ENCODE measurements at regions not wholly inside any gene's neighbourhood (a gene's known extent, or its start where the extent isn't known, plus 50 kb on each side); places are given as distances from the start of the nearest gene placed in this dataset.

DNA sequence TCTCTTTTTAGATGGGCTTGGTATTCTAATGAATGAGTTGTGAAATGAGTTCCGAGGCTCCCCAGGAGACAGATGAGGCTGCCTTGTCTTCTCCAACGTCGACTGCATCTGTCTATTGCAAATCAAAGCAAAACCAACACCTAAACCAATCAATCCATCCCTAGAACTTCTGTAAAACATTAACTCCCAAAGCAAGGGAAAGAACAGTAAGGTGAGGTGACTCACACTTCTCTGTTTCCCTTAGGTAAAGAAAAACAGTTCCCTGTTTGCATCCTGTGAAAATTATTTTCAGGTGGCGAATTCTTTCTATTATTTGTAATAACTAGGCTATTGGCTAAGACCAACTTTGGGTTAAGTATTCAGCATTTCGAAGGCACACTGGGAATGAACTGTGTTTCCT lies 249.4 kb downstream of the EPHA4 start:
- Histone ChIP-seq H3K9ac (ENCODE audit: insufficient read depth in 1 of 2, low read length in 2 of 2) (no peak overlapping the region), H3K4me3 (no peak overlapping the region), H3K27me3 (ENCODE audit: control insufficient read depth in 3 of 3, insufficient read depth in 3 of 3, low read length in 2 of 3) (no peaks in the 10 kb centered on the region), H3K4me1 (ENCODE audit: control insufficient read depth in 5 of 5, insufficient read depth in 5 of 5, low read length in 5 of 5) (no peaks in the 10 kb centered on the region), H3K27ac (ENCODE audit: low read depth in 1 of 2, low read length in 1 of 2) (no peak overlapping the region), H3K9me3 (ENCODE audit: control insufficient read depth in 4 of 4, insufficient read depth in 3 of 4, low read length in 3 of 4) (no peaks in the 10 kb centered on the region), H3K36me3 (ENCODE audit: control insufficient read depth in 4 of 4, insufficient read depth in 4 of 4, low read length in 4 of 4) (no peaks in the 10 kb centered on the region)
- 76 to 88% methylated on average over 5 of the region's 5 CpGs for WGBS, 2 donors
- DNase-seq (no peak), ATAC-seq (ENCODE audit: insufficient read depth, low FRiP score) (no peak)
- TF ChIP-seq, protein P1, sequence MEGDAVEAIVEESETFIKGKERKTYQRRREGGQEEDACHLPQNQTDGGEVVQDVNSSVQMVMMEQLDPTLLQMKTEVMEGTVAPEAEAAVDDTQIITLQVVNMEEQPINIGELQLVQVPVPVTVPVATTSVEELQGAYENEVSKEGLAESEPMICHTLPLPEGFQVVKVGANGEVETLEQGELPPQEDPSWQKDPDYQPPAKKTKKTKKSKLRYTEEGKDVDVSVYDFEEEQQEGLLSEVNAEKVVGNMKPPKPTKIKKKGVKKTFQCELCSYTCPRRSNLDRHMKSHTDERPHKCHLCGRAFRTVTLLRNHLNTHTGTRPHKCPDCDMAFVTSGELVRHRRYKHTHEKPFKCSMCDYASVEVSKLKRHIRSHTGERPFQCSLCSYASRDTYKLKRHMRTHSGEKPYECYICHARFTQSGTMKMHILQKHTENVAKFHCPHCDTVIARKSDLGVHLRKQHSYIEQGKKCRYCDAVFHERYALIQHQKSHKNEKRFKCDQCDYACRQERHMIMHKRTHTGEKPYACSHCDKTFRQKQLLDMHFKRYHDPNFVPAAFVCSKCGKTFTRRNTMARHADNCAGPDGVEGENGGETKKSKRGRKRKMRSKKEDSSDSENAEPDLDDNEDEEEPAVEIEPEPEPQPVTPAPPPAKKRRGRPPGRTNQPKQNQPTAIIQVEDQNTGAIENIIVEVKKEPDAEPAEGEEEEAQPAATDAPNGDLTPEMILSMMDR (IDR thresholded peaks at IDR 0.05; ENCODE audit: control extremely low read depth, extremely low read depth) = no peak

DNA sequence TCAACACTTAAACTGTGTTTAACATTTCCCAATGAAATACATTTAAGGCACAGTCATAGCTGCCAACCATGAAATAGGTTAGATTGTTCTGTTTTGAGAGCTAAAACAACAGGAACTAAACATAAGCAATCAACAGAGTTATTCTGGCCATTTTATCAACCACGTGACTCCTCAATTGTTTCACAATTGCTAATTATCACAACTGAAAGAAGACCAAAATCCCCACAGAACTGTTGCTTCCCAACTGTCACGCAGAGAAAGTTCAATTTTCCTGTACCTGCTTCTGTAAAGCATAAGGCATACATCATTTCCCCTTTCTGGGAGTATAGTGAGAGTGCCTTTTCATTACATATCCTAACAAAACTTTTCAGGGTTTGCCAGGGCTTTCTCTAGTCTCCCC lies 248.6 kb downstream of the EPHA4 start:
- no peaks in the 10 kb centered on the region for H3K4me1 ChIP-seq (ENCODE audit: control insufficient read depth in 5 of 5, insufficient read depth in 5 of 5, low read length in 5 of 5)
- no peak for ATAC-seq (ENCODE audit: insufficient read depth, low FRiP score)
- no peak for DNase-seq
- TF ChIP-seq, protein P1 (IDR thresholded peaks at IDR 0.05; ENCODE audit: control extremely low read depth, extremely low read depth) = no peak
- H3K36me3 ChIP-seq (ENCODE audit: control insufficient read depth in 4 of 4, insufficient read depth in 4 of 4, low read length in 4 of 4) = no peaks in the 10 kb centered on the region
- H3K4me3 ChIP-seq = no peak overlapping the region
- no peaks in the 10 kb centered on the region for H3K9me3 ChIP-seq (ENCODE audit: control insufficient read depth in 4 of 4, insufficient read depth in 3 of 4, low read length in 3 of 4)
- H3K27me3 ChIP-seq (ENCODE audit: control insufficient read depth in 3 of 3, insufficient read depth in 3 of 3, low read length in 2 of 3) = no peaks in the 10 kb centered on the region
- 34 to 54% methylated on average over 2 of the region's 2 CpGs for WGBS, 2 donors
- no peak overlapping the region for H3K9ac ChIP-seq (ENCODE audit: insufficient read depth in 1 of 2, low read length in 2 of 2)
- H3K27ac ChIP-seq (ENCODE audit: low read depth in 1 of 2, low read length in 1 of 2) = no peak overlapping the region

GRCh38 chr2:221330436-221330835 lies 241.7 kb downstream of the EPHA4 start:
- TF ChIP-seq, protein P1 (IDR thresholded peaks at IDR 0.05; ENCODE audit: control extremely low read depth, extremely low read depth) = no peak
- H3K27me3 ChIP-seq (ENCODE audit: control insufficient read depth in 3 of 3, insufficient read depth in 3 of 3, low read length in 2 of 3) = no peaks in the 10 kb centered on the region
- H3K4me3 ChIP-seq = no peak overlapping the region
- no peaks in the 10 kb centered on the region for H3K36me3 ChIP-seq (ENCODE audit: control insufficient read depth in 4 of 4, insufficient read depth in 4 of 4, low read length in 4 of 4)
- H3K9me3 ChIP-seq (ENCODE audit: control insufficient read depth in 4 of 4, insufficient read depth in 3 of 4, low read length in 3 of 4) = no peaks in the 10 kb centered on the region
- ATAC-seq (ENCODE audit: insufficient read depth, low FRiP score) (no peak), DNase-seq (no peak)
- H3K9ac ChIP-seq (ENCODE audit: insufficient read depth in 1 of 2, low read length in 2 of 2) = no peak overlapping the region
- no peak overlapping the region for H3K27ac ChIP-seq (ENCODE audit: low read depth in 1 of 2, low read length in 1 of 2)
- H3K4me1 ChIP-seq (ENCODE audit: control insufficient read depth in 5 of 5, insufficient read depth in 5 of 5, low read length in 5 of 5) = peaks cover 0 to 5% (median 0%) of the 10 kb centered on the region in 5 donors
- WGBS, 2 donors = 69 to 86% methylated on average over 5 of the region's 5 CpGs

- DNase-seq (peak in 2 of 3 donors; percentile 39 to 44), ATAC-seq (ENCODE audit: insufficient read depth, low FRiP score) (no peak)
- Histone ChIP-seq H3K9me3 (ENCODE audit: control insufficient read depth in 4 of 4, insufficient read depth in 3 of 4, low read length in 3 of 4) (no peaks in the 10 kb centered on the region), H3K4me1 (ENCODE audit: control insufficient read depth in 5 of 5, insufficient read depth in 5 of 5, low read length in 5 of 5) (peaks cover 0 to 5% (median 0%) of the 10 kb centered on the region in 5 donors), H3K27ac (ENCODE audit: low read depth in 1 of 2, low read length in 1 of 2) (no peak overlapping the region), H3K36me3 (ENCODE audit: control insufficient read depth in 4 of 4, insufficient read depth in 4 of 4, low read length in 4 of 4) (no peaks in the 10 kb centered on the region), H3K4me3 (no peak overlapping the region), H3K9ac (ENCODE audit: insufficient read depth in 1 of 2, low read length in 2 of 2) (no peak overlapping the region), H3K27me3 (ENCODE audit: control insufficient read depth in 3 of 3, insufficient read depth in 3 of 3, low read length in 2 of 3) (no peaks in the 10 kb centered on the region)
- TF ChIP-seq, protein P1 (IDR thresholded peaks at IDR 0.05; ENCODE audit: control extremely low read depth, extremely low read depth) = no peak
- 71 to 78% methylated on average over 11 of the region's 11 CpGs for WGBS, 2 donors
Measured at GRCh38 chr2:221334481-221335218, 237.5 kb downstream of the EPHA4 start.

Measured in lung (tissue), 11 donors.